ENCODE measurements at regions not wholly inside any gene's neighbourhood (a gene's known extent, or its start where the extent isn't known, plus 50 kb on each side); places are given as distances from the start of the nearest gene placed in this dataset.
"Not testable (repeated sequence)": the region's sequence is repeated elsewhere in the genome, so short reads cannot be mapped to it uniquely, and the experiment has no call there.

GRCh38 chr6:84865372-84865771 is 101.0 kb upstream of the TBX18 start:
- not testable (repeated sequence) for DNase-seq

DNA sequence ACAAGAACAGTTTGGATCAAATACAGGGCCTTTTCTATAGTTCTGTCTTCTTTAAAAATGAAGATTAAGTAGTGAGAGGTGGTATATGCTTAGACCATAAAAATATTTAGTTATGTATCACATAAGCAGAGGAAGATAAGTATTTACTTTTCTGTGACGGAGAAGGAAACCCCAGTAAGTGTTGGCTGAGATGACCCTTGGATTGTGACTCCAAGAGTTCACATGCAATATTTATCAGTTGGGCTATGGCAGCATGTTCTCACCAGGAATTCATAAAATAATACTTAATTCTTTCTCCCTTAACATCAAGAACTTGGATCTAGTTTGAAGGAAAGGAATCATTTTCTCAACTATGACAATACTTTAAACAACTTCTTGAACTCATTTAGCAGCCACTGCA is 98.4 kb upstream of the TBX18 start:
- DNase-seq, result no peak

DNA sequence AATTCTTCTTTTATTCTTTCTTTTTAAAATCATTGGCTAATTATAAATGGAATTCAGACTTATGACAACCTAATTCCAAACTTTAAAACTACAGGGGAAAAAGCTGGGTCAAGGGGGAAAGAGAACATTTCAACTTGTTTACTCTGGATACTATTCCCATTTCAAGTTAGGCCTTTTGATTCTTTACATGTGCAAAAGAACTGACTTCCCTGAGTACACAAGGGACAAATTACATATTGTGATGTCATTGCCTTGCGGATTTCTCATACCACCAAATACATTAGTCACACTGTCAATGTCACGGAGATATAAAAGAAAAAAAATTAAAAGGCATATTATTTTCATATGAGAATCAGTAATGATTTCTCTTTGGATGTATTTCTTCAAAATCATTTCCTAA is 96.5 kb upstream of the TBX18 start:
- DNase-seq, result no peak

DNA sequence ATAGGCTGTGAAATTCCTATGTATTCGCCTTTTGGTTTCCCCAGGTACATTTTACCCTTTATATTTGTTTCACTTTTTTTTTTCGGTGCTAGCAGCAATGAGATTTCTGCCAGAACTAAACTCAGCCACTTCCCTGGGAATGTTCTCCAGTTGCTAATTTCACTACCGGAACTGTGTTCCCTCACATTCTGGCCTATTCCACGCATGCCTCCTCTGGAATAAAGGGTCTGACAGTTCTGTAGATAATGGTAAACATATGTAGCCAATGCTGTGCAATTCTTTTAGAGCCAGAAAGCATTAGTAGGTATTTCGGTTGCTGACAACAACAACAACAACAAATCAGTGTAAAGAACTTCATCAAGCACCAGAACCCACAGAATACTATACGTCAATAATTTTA is 96.1 kb upstream of the TBX18 start:
- no peak for DNase-seq

GRCh38 chr6:84854811-84855400 is 90.5 kb upstream of the TBX18 start:
- DNase-seq, result no peak

DNA sequence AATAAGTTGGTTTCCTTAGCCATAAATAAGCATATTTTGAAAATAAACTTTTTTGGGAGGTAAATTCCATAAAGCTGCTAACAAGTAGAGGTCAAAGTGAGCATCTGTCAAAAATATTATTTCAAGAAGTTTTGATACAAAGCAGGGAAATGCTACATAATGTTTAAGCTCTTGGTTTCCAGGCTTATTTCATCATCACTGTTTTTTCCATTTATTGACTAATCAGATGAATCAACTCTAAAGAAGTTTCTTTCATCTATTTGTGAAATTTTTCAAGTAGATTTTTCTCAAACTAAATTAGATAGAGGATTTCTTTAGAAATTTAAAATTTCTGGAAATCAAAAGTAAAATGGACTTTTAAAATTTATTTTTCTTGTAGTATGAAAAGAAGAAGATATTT is 89.5 kb upstream of the TBX18 start:
- no peak for DNase-seq

- no peak for DNase-seq
These were observed 84.6 kb upstream of the TBX18 start for GRCh38 chr6:84848960-84849359.

DNA sequence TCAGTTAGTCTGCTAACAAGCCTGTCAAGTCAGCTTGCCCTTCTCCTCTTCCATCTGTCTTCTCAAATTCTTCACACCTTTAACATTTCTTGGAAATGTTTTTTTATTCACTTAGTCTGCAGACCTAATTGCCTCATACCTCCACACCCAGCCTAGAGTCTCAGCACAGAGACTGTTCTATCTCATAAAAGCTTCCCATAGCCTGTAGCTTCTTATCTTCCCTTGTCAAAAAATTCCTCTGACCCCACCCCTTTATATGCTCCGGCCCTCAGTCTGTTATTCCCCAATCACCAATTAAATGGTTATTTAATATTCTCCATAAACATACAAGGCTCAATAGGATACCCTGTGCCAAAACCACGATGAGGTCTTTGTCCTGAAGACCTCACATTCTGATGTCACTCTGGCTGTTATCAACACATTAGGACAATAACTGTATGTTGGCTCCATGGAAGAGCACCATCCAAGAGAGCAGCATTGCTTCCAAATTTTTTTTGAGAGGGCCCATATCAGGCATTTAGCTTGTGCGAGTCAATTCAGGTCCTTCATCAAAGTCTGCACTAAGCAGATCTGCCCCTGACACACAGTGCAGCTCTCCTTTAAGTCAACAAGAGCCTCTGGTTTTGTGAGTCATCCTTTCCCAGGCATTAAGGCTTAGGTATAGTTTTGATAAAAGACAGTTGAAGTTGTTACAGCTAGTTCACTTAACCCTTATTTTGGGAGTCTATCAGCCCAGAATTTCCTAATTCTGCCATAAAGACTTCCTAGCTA is 83.2 kb upstream of the TBX18 start:
- no peak for DNase-seq

- no peak for DNase-seq
These were observed 78.2 kb upstream of the TBX18 start for GRCh38 chr6:84842525-84843166.

GRCh38 chr6:84837068-84837866 is 72.9 kb upstream of the TBX18 start:
- DNase-seq, result not testable (repeated sequence)

- no peak for DNase-seq
These were observed 72.0 kb upstream of the TBX18 start for GRCh38 chr6:84836366-84836765.

GRCh38 chr6:84835340-84835739 is 70.9 kb upstream of the TBX18 start:
- no peak for DNase-seq

- not testable (repeated sequence) for DNase-seq
These were observed 67.5 kb upstream of the TBX18 start for GRCh38 chr6:84831924-84832323.

DNA sequence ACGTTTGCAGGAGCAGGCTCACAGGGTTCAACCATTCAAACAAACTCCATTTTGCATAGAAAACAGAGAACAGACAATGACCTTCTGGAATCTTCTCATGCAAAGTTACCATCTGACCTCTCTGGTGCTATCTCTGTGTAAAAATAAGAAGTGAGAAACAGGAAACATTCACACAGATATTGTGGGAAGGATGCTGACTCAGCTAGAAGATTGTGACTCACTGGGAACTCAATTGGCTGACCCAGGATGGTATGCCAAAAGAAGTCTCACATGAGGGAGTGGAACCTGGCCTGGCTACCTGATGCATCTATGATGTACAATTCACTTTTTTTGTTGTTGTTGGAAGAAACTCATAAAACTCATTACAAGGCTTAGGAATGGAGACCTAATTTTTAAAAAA is 61.1 kb upstream of the TBX18 start:
- no peak for DNase-seq

- DNase-seq, result not testable (repeated sequence)
These were observed 56.9 kb upstream of the TBX18 start for GRCh38 chr6:84821314-84821713.

- no peak for DNase-seq
These were observed 52.3 kb upstream of the TBX18 start for GRCh38 chr6:84816741-84817140.

DNA sequence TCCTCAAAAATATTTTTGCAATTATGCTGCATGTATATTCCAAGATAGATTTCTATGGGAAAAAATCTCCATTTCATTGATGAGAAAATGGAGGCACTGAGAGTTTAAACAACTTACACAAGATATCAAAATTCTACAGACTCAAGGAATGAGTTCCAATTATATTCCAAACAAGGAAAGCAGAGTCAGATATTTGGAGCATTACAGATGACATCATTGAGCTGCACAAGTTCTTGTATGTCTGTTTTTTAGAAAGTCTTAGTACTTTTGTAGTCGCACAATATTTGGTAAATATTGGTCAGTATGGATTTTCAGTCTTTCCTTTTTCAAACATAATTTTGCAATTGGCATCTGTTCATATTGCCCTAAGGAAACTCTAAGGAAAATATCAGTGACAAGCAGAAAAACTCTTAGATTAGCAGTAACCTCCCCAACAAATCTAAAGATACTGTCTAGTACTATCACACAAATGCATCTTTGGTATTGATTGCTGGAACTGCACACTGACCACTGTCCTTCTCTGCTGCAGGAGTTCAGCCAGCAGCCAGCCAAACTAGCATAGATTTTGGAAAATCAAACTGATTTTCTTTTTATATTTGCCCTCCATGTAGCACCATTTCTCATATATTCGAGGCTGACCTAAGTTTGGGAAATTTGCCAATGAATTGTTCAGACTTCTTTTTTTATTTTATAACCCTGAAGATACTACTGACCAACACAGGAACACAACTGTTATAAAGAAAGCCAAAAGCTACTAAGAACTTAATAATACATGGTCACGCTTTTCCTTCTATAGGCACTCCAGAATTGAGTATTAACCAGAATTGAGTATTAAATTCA is 51.7 kb upstream of the TBX18 start:
- no peak for DNase-seq

Measured in NCI-H1105 (cell line).